Activated gamma-delta T cell (primary cell): ENCODE measurements at regions not wholly inside any gene's neighbourhood (a gene's known extent, or its start where the extent isn't known, plus 50 kb on each side); places are given as distances from the start of the nearest gene placed in this dataset.
"Not testable (repeated sequence)": the region's sequence is repeated elsewhere in the genome, so short reads cannot be mapped to it uniquely, and the experiment has no call there.

Experiments
- DNase-seq: peaks from one replicate; lab custom pipeline; 2025; lab: John Stamatoyannopoulos, UW

DNA sequence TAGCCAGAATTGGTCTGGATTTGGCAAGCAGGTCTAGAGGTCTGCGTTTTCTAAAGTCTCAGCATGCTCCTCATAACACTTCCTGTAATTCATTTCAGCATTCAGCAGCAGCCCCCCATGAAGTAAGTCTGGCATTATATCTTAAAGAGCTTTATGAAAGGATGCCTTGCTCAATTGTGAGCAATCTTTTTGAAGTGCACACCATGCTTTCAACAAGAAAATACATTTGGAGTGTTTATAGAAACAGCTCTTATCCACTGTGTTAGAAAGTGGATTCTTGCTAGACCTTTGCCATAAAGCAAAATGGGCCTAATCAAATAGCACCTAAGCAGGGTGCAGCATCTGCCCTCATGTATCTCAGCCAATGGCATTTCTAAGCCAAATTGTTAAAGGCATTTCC lies 378.0 kb upstream of the AKR1E2 start:
- no peak for DNase-seq

DNA sequence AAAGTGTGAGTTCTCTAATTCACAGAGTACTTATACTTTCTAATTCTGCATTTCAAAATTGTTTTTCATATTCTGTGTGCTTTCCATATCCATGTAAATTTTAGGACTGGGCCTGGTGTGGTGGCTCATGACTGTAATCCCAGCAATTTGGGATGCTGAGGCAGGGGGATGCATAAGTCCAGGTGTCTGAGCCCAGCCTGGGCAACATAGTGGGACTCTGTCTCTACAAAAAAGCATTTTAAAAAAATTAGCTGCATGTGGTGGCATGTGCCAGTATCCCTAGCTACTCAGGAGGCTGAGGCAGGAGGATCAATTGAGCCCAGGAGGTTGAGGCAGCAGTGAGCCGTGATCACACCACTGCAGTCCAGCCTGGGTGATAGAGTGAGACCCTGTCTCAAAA lies 382.6 kb upstream of the AKR1E2 start:
- no peak for DNase-seq

DNA sequence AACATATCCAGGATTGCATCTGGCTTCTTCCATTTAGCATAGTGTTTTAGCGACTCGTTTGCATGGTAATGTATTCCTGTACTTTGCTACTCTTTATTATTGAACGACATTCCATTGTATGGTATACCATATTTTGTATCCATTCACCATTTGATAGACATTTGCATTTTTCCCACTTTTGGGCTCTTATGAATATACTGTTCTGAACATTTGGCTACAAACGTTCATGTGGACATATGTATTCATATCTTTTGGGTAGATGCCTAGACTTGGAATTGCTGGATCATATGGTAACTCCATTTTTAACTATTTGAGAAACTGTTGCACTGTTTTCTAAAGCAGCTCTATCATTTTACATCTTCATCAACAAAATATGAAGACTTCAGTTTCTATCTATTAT lies 383.7 kb upstream of the AKR1E2 start:
- no peak for DNase-seq

DNA sequence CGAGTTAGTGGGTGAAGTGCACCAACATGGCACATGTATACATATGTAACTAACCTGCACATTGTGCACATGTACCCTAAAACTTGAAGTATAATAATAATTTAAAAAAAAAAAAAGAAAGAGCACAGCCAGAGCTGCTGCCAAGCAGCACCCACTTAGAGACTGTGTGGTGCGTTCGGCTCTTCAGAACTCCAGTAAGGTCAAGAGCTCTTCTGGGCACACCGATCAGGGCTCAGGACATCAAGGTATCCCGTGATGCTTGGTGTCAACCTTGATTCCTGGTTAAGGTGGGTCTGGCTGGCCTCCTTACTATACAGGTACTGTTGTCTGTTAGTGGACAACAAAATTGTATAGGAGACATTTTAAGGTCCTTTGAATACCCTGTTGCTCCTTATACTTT lies 385.7 kb upstream of the AKR1E2 start:
- DNase-seq, result no peak

DNA sequence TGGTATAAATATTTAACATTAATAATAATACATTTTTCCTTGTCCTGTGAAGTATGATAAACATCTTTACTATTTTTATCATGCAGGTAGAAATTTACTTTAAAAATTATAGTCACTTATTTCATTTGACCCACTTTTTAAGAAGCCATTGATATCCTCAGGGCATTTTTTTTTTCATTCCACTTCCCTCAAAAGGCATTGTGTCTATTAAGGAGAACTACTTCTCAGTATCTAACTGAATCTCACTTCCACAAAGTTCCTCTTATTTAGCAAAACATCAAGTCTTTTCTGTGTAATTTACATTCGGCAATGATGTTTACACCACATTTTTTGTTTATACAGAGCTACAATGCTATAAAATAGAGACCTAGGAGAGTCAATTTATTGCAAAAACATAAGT lies 388.2 kb upstream of the AKR1E2 start:
- no peak for DNase-seq

DNA sequence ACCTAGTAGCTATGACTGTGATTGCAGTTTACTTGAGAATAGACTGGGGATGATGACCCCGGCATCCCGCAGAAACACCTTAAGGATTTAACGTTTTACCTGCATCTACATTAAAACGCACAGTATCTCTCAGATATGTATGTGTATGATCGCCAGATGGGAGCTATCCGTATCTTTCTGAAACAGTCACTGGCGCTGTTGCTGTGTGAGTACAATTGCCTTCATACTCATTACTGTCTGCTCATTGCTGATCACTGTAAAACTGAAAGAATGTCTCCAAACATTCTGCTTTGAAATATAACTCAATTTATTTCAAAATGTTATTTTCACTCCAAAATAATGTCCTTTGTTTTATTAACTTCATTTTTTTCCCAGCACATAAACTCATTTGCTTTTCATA lies 388.9 kb upstream of the AKR1E2 start:
- DNase-seq, result no peak

DNA sequence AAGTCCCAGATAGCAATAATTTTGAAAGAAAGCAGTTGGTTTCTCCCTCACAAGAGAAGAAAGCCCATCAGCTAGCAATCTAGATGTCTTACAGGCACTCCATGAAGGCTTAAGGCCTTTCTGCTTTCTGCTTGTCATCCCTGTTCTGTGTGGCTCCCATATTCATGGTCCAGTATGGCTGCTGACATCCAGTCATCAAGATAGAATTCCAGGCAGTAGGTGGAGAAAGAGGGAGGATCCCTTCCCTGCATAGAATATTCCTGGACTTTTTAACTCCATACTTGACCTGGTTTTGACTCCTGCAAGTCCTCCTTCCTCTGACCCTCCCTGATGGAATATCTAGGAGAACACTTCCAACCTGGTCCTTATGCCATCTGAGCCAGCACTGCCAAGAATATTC lies 389.9 kb upstream of the AKR1E2 start:
- no peak for DNase-seq

DNA sequence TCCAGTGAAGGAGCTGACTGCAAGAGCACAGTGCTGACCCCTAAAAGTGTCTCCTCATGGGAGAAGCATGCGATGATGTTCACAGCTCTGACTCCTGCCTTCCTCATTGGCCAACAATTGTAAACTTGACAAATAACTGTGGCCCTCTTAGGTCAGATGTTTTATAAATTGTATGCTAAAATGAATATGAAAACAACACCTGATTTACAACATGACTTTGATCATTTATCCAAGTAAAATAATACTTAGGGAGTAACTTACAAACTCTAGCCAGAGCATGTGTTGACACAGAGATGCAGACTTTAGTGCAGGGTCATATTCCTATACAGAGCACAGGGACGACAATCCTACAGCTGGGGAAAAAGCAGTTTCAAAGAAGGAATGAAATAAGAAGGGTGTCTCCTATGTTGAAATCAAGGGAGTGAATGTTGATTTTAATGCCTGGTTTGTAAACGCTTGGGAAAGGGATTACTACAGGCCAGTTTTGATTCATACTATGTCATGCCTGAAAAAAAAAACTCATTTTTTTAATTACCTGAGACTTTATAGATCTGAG lies 391.4 kb upstream of the AKR1E2 start:
- no peak for DNase-seq

DNA sequence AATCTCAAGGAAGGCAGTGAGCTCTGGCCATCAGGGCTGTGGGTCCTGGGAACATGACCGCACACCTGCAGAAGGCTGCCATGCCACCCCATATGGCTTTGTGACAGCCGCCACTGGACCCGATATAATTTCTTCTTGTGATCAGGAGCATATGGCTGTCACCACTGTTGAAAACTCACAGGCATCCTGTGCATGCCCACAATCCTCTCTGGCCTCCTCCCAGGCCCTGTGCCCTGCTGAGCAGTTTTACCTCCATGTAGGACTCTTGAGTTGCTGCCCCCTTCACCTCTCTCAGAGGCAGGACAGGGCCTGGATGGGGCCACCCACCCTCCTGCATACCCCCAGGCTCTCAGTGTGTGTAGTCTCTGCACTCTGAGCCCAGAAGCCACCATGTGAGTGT lies 391.9 kb upstream of the AKR1E2 start:
- DNase-seq, result no peak

DNA sequence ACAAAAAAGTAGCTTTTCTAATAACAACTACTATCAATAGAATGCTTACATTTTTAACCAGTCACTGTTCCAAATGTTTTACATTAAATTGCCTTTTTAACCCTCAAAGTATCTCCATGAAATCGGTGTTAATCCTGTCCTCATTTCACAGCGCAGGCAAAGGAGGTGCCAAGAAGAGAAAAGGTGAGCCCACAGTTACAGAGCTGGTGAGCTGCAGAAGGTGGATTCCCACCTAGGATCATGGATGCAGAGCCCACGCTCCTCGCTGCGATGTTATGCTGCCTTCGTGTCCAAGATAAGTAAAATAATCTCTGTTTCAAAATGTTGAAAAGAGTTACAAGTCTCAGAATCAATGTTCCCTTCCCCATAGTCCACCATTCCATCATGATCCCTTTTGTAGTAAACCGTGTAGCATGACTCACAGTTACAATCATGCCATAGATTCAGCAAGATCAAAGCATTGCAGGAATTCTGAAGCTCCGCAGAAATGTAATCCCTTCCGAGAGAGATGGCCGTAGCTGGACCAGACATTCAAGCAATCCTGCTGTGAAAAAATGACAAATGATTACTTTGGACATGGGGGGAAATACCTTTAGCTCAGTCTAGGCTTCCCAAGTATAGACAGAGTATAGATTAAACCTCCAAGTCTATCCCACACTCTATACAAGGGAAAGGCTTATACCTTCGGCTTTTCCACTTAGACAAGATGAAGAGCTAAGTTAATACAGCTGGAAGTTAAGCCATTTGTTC lies 394.7 kb upstream of the AKR1E2 start:
- DNase-seq, result no peak

DNA sequence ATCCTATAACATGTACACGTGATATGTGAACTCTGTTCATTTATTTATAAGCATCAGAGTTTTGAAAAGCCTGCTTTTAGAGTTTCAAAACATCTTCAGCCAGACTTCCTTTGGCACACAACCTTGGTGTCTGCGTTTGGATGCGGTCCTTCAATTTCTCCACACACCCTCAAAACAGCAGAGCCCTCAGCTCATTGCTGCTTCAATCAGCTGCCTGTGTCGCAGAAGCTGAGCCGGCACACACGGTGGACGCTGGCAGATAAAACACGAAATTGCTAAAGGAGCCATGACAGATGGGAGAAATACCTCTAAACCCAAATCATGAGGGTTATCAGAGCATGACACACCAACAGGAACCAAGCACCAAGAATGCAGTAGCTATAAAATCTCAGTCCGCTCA lies 396.4 kb upstream of the AKR1E2 start:
- no peak for DNase-seq

DNA sequence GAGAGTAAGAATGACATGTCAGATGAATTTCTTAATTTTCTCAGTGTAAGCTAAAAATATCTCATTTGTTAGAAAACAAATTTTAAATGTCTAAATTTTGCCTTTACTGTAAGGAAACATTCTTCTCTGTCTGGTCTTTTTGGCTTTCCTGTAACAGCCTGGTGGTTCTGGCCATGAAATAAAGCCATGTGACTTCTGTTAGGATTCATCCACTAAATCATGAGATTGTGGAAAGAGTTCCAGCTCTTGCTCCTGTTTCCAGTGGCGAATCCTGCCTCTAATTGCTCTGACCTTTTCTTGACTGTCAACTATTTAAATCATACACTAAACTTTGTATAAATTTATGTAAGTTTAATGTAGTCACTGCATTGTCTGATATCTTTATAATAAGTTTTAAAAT lies 398.5 kb upstream of the AKR1E2 start:
- no peak for DNase-seq

DNA sequence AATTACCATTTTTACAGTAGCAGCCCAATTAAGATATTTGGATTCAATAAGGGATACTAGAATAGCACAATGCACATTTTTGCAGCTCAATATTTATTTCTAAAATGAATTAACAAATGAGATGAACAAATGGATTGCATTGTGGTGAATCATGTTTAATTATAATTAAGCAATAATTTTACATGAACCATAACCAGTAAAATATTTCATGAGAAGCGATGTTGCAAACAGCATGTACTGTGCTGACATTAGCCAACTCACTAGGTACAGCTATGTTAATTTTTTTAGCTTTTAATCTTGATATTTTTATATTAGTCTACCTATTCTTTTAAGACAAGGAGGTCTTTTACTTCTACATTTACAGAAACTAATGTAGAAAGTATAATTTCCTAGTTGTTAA lies 399.1 kb upstream of the AKR1E2 start:
- DNase-seq, result no peak

DNA sequence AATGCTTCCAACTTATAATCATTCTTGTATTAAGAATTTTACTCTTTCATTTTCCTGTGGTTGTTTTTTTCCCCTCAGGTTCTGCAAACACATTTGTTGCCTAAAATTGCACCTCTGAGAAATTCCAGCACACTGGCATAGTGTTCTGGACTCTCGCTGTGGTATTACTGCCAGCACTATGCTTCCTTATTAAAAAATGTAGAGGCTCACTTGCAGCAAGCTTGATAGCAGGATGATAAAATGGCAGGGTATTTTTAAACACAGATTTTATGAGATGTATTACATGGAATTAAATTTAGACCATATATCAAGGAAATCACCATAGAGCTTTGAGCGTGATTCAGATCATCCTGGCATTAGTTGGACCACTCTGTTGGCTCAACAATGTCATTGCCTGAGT lies 416.7 kb upstream of the AKR1E2 start:
- no peak for DNase-seq

DNA sequence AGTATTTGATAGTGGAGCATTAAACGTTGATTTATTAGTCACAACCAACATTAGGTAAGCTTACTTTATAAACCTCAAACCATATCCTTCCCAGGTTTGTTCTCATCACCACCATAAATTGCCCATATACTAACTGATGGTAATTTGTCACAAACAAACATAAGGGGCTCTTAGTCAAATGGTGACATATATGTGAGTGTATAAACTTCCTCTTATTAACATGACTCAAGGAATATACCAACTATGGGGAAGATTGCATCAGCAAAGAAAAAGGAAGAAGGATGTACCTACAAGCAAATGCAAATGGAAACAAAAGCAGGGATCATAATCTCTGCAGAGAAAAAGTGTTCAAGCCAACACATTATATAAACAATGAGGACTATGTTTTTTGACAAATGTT lies 418.2 kb upstream of the AKR1E2 start:
- DNase-seq, result no peak

DNA sequence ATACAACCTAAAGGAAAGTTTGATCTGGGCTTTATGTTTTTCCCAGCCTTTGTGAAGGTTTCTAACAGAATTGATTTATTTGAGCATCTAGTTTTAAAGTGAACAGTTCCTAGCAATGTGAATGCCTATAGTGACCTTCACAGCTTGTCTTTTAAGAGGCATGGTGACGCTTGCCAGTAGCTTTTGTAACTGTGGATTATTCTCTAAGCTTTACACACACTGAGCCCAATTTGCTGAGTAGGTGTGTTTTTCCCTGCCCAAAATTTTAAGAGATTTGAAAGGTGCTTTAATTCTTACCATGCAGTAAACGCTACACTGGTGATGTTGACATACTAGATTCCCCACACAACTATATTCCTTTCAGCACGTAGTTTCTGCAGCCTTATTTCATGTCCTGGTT lies 420.2 kb upstream of the AKR1E2 start:
- DNase-seq, result no peak

DNA sequence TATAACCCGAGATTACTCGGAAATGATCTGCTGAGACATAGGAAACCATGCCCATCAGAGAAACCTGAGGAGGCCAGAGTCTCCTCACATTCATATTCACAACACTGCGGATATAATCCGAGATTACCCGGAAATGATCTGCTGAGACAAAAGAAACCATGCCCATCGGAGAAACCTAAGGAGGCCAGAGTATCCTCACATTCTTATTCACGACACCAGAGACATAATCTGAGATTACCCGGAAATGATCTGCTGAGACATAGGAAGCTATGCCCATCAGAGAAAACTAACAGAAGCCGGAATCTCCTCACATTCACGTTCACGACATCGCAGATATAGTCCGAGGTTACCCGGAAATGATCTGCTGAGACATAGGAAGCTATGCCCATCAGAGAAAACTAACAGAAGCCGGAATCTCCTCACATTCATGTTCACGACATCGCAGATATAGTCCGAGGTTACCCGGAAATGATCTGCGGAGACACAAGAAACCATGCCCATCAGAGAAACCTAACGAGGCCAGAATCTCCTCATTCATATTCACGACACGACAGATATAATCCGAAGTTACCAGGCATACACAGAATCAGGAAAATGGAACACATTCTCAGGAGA lies 422.3 kb upstream of the AKR1E2 start:
- no peak for DNase-seq

DNA sequence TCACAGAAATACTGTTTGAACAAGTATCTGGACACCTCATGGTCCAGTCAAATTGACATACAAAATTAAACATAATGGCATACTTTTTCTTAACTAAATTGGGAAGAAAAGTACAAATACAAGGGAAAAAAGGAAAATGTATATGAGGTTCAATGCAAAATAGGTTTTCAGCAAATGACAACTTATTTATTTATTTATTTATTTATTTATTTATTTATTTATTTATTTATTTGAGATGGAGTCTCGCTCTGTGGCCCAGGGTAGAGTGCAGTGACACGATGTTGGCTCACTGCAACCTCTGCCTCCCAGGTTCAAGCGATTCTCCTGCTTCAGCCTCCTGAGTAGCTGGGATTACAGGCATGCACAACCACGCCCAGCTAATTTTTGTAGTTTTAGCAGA lies 424.9 kb upstream of the AKR1E2 start:
- not testable (repeated sequence) for DNase-seq

DNA sequence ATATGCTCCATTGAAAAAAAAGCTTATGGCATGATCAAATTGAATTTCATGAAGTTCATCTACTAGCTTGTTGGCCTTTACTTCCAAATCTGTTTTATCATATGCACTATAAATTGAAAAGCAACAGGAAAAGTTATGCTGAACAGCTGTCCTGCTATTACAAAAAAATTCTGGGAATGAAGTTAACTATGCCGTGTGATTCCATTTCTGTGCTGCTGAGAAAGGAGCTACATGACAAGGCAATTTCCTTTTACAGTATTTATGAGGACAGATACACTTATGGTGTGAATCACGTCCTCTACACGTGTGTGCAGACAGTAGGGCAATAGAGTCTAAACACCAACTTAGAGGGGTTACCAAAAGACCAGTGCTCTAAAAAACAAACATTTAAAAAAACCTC lies 426.5 kb upstream of the AKR1E2 start:
- no peak for DNase-seq

DNA sequence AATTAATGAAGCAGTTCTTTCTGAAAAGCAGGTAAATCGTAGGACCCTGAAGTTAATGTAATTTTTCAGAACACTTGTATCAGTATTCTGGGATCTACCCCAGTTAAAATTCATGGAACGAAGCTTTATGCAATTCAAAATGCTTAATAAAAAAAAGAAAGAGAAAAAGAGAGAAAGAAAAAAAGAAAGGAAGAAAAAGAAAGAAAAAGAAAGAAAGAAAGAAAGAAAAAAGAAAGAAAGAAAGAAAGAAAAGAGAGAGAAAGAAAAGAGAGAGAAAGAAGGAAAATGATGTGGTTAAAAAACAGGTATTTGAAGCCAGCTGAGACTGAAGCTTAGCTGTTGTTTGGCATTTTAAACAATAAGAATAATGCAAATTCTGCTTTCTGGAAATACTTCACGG lies 427.4 kb upstream of the AKR1E2 start:
- DNase-seq, result no peak

DNA sequence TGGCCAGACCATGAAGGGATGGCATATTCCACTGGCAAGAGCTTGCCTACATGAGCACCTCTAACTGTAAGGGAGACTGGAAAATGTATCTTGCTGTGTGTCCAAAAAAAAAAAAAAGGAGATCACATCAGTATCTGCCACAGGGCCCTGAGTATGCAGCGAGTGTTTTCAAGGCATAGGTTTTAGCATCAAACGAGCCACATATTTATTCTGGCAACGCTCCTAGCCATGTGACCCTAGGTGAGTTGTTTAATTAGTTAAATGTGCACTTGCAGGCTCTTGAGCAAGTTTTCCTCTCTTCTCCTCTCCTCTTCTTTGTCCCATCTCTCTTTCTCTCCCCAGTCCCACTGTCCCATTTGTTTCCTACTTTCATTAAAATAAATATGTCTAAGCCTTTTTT lies 428.7 kb upstream of the AKR1E2 start:
- DNase-seq, result no peak

DNA sequence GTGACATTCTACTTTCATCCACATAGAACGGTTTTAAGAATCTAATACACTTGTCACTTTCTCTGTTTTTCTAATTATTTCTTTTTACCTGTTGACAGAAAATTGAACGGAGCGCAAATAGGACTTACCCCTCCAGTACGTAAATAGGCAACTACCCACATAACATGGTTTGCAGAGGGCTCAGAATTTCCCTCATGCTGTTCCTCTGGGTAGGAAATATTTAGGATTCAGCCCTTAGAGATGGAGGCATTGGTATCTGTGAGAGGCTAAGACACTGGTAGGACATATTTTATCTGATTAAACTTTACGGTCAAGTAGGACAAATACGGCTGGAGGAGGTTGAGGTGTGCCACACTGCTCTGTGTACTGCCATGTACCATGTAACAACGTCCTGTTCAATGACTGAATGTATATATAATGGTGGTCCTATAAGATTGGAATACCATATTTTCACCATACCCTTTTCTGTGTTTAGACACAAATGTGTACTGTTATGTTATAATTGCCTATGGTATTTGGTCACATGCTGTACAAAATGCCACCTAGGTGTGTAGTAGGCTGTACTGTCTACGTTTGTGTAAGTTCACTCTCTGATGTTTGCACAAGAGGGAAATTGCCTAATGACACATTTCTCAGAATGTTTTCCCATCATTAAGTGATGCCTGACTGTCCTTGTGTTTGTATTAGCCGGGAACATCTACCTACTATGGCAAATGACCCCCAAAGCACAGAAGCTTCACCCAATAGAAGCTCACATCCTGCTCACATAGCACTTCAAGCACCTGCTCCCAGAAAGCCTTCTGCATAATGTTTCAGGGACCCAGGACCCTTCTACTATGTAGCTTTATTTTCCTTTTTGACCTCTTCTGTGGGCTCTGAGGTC lies 429.4 kb upstream of the AKR1E2 start:
- no peak for DNase-seq

DNA sequence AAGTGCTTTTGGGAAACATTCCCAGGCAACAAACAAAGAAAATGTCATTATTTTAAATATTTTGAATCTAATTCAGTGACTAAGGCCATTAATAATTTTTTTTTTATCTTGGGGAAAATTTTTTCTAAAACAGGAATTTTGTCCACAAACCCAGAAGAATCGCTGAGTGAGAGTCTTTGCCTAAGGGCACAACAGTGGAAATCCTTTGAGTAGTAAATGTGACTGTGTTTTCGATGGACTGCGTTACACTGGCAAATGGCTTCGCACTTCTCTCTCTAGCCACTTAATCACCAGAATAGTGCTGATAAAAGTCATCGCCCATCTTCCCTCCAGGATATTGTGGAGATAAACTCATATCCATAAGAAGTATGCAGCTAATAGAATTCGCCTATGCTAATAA lies 430.3 kb upstream of the AKR1E2 start:
- no peak for DNase-seq
